Activated CD4-positive, alpha-beta memory T cell treated with anti-CD3 and anti-CD28 coated beads for 36 hours (primary cell): ENCODE measurements at regions not wholly inside any gene's neighbourhood (a gene's known extent, or its start where the extent isn't known, plus 50 kb on each side); places are given as distances from the start of the nearest gene placed in this dataset.
"Not testable (repeated sequence)": the region's sequence is repeated elsewhere in the genome, so short reads cannot be mapped to it uniquely, and the experiment has no call there.

ENCODE experiments used
- CTCF ChIA-PET: fragments of 350-600 bp; sonication (Branson Sonifier 250); formaldehyde crosslinking; loops from one replicate; lab custom pipeline; 2021; ENCODE audit warnings: antibody characterized with exemption, inconsistent platforms; lab: Charles Lee
- POLR2A ChIA-PET: fragments of 350-600 bp; sonication (Branson Sonifier 250); formaldehyde crosslinking; loops from one replicate; lab custom pipeline; 2021; ENCODE audit warnings: antibody characterized with exemption; lab: Charles Lee
- DNase-seq: peaks from one replicate; pipeline ENCODE4 v3.0.0-alpha.2; 2020
- H3K27ac Mint-ChIP-seq: one replicate; pipeline ENCODE4 v1.8.0; 2021; ENCODE audit warnings: mixed read lengths
- H3K27me3 Mint-ChIP-seq: one replicate; pipeline ENCODE4 v1.8.0; 2021; ENCODE audit warnings: mixed read lengths
- H3K36me3 Mint-ChIP-seq: one replicate; pipeline ENCODE4 v1.8.0; 2021; ENCODE audit warnings: mixed read lengths
- H3K4me1 Mint-ChIP-seq: one replicate; pipeline ENCODE4 v1.8.0; 2021; ENCODE audit warnings: low read depth, mixed read lengths
- H3K4me3 Mint-ChIP-seq: one replicate; pipeline ENCODE4 v1.8.0; 2021; ENCODE audit warnings: mild to moderate bottlenecking, mixed read lengths
- H3K9me3 Mint-ChIP-seq: one replicate; pipeline ENCODE4 v1.8.0; 2021; ENCODE audit warnings: mixed read lengths
- intact Hi-C: fragments of 100-400 bp; cut with micrococcal nuclease; formaldehyde crosslinking; loops from one replicate; pipeline ENCODE4 v1.15.1; 2023

GRCh38 chr16:85286951-85287814, 174.9 kb upstream of the CIBAR2 start:
- H3K27ac Mint-ChIP-seq, result no peak overlapping the region
- H3K27me3 Mint-ChIP-seq, result no peaks in the 10 kb centered on the region
- no peaks in the 10 kb centered on the region for H3K9me3 Mint-ChIP-seq
- no peaks in the 10 kb centered on the region for H3K36me3 Mint-ChIP-seq
- POLR2A ChIA-PET, result no interaction called here
- DNase-seq, result no peak
- H3K4me3 Mint-ChIP-seq, result no peak overlapping the region
- H3K4me1 Mint-ChIP-seq, result no peaks in the 10 kb centered on the region
- intact Hi-C loops, result no loop called here
- CTCF ChIA-PET, result no interaction called here

- H3K9me3 Mint-ChIP-seq, CTCF ChIA-PET, intact Hi-C loops, H3K36me3 Mint-ChIP-seq, H3K27me3 Mint-ChIP-seq, H3K4me1 Mint-ChIP-seq, H3K4me3 Mint-ChIP-seq, POLR2A ChIA-PET, H3K27ac Mint-ChIP-seq, DNase-seq: not testable (repeated sequence)
These were observed 175.5 kb upstream of the CIBAR2 start for GRCh38 chr16:85287815-85288109.

GRCh38 chr16:85288341-85288868, 176.1 kb upstream of the CIBAR2 start:
- H3K4me3 Mint-ChIP-seq, result no peak overlapping the region
- no peaks in the 10 kb centered on the region for H3K36me3 Mint-ChIP-seq
- H3K27ac Mint-ChIP-seq, result no peak overlapping the region
- intact Hi-C loops, result no loop called here
- ChIA-PET POLR2A (no interaction called here), CTCF (interaction anchor here (0.9 kb wide), 2 partner anchors 16 to 35 kb away, joined by 3 read pairs; no protein-coding TSS in a partner anchor)
- no peak for DNase-seq
- H3K4me1 Mint-ChIP-seq, result no peaks in the 10 kb centered on the region
- H3K9me3 Mint-ChIP-seq, result no peaks in the 10 kb centered on the region
- no peaks in the 10 kb centered on the region for H3K27me3 Mint-ChIP-seq

- no peaks in the 10 kb centered on the region for H3K4me1 Mint-ChIP-seq
These were observed 176.8 kb upstream of the CIBAR2 start for GRCh38 chr16:85288869-85289660.

GRCh38 chr16:85289760-85290625, 177.7 kb upstream of the CIBAR2 start:
- DNase-seq, result no peak
- Mint-ChIP-seq H3K27me3 (no peaks in the 10 kb centered on the region), H3K27ac (no peak overlapping the region), H3K4me1 (no peaks in the 10 kb centered on the region), H3K36me3 (no peaks in the 10 kb centered on the region), H3K9me3 (no peaks in the 10 kb centered on the region), H3K4me3 (no peak overlapping the region)
- intact Hi-C loops, result no loop called here
- POLR2A ChIA-PET, result interaction anchor here (0.6 kb wide), 1 partner anchor 421 kb away, joined by 4 read pairs; no protein-coding TSS in a partner anchor
- CTCF ChIA-PET, result interaction anchor here (0.8 to 1.6 kb wide), 2 partner anchors 14 to 15 kb away, joined by 3 to 4 read pairs; no protein-coding TSS in a partner anchor

More at GRCh38 chr16:85288869-85289660, 176.8 kb upstream of the CIBAR2 start:
- Mint-ChIP-seq H3K27ac (no peak overlapping the region), H3K9me3 (no peaks in the 10 kb centered on the region), H3K4me3 (no peak overlapping the region), H3K27me3 (no peaks in the 10 kb centered on the region), H3K36me3 (no peaks in the 10 kb centered on the region)
- ChIA-PET CTCF (interaction anchor here (0.8 to 0.9 kb wide), 3 partner anchors 14 to 36 kb away, joined by 3 to 4 read pairs (median 3); no protein-coding TSS in a partner anchor), POLR2A (interaction anchor here (0.6 kb wide), 1 partner anchor 422 kb away, joined by 4 read pairs; no protein-coding TSS in a partner anchor)
- intact Hi-C loops, result no loop called here
- no peak for DNase-seq

- no peaks in the 10 kb centered on the region for H3K9me3 Mint-ChIP-seq
- intact Hi-C loops, result no loop called here
- POLR2A ChIA-PET, result no interaction called here
- no peak overlapping the region for H3K27ac Mint-ChIP-seq
- H3K27me3 Mint-ChIP-seq, result peaks cover 2% of the 10 kb centered on the region
- CTCF ChIA-PET, result interaction anchor here (1.6 kb wide), 1 partner anchor 14 kb away, joined by 3 read pairs; no protein-coding TSS in a partner anchor
- no peak overlapping the region for H3K4me3 Mint-ChIP-seq
- no peaks in the 10 kb centered on the region for H3K36me3 Mint-ChIP-seq
- H3K4me1 Mint-ChIP-seq, result no peaks in the 10 kb centered on the region
- no peak for DNase-seq
These were observed 178.5 kb upstream of the CIBAR2 start for GRCh38 chr16:85290626-85291301.

- Mint-ChIP-seq H3K4me3 (no peak overlapping the region), H3K27ac (no peak overlapping the region), H3K9me3 (no peaks in the 10 kb centered on the region), H3K27me3 (peaks cover 2% of the 10 kb centered on the region), H3K36me3 (no peaks in the 10 kb centered on the region), H3K4me1 (no peaks in the 10 kb centered on the region)
- DNase-seq, result no peak
- intact Hi-C loops, result no loop called here
- CTCF ChIA-PET, result interaction anchor here (0.6 to 1.6 kb wide), 2 partner anchors 13 to 487 kb away, joined by 3 to 4 read pairs; no protein-coding TSS in a partner anchor
- POLR2A ChIA-PET, result no interaction called here
These were observed 179.3 kb upstream of the CIBAR2 start for GRCh38 chr16:85291302-85292148.

GRCh38 chr16:85293458-85293857, 181.2 kb upstream of the CIBAR2 start:
- intact Hi-C loops, result no loop called here
- Mint-ChIP-seq H3K4me3 (no peak overlapping the region), H3K27me3 (peaks cover 5% of the 10 kb centered on the region), H3K36me3 (no peaks in the 10 kb centered on the region), H3K27ac (no peak overlapping the region), H3K4me1 (no peaks in the 10 kb centered on the region), H3K9me3 (no peaks in the 10 kb centered on the region)
- CTCF ChIA-PET, result interaction anchor here (0.7 kb wide), 1 partner anchor 11 kb away, joined by 3 read pairs; no protein-coding TSS in a partner anchor
- DNase-seq, result no peak
- POLR2A ChIA-PET, result no interaction called here

- H3K27ac Mint-ChIP-seq, result no peak overlapping the region
- ChIA-PET CTCF (no interaction called here), POLR2A (no interaction called here)
- H3K9me3 Mint-ChIP-seq, result no peaks in the 10 kb centered on the region
- peaks cover 5% of the 10 kb centered on the region for H3K27me3 Mint-ChIP-seq
- DNase-seq, result no peak
- no peaks in the 10 kb centered on the region for H3K36me3 Mint-ChIP-seq
- no peak overlapping the region for H3K4me3 Mint-ChIP-seq
- intact Hi-C loops, result no loop called here
- no peaks in the 10 kb centered on the region for H3K4me1 Mint-ChIP-seq
These were observed 181.8 kb upstream of the CIBAR2 start for GRCh38 chr16:85293904-85294642.
